HG03280 (cell line): ENCODE measurements at regions not wholly inside any gene's neighbourhood (a gene's known extent, or its start where the extent isn't known, plus 50 kb on each side); places are given as distances from the start of the nearest gene placed in this dataset.
"Not testable (repeated sequence)": the region's sequence is repeated elsewhere in the genome, so short reads cannot be mapped to it uniquely, and the experiment has no call there.

ENCODE experiments used
- ATAC-seq: cut with Tn5 transposase; IDR thresholded peaks from one replicate; pipeline ENCODE4 v1.9.1; 2021; ENCODE audit warnings: mild to moderate bottlenecking, moderate library complexity; ENCODE audit not compliant: unreplicated experiment

DNA sequence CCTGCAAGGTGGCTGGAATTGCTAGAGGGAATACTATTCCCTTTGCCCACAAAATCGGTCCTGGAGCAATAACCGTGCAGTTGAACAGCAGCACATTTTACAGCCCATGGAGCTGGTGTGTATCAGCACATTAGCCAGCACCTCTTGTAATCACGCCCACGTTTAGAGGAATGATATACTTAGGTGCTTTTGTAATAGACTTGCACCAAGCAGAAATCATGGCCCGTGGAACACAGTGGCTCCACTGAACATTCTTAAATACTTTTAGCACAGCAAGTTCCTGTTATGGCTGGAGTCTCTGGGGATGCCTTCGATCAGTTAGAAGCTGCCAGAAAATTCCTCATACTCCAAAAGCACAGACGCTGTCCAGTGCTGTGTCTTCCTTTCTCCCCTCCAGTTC lies 218.1 kb upstream of the FAM78B start:
- ATAC-seq: no peak

DNA sequence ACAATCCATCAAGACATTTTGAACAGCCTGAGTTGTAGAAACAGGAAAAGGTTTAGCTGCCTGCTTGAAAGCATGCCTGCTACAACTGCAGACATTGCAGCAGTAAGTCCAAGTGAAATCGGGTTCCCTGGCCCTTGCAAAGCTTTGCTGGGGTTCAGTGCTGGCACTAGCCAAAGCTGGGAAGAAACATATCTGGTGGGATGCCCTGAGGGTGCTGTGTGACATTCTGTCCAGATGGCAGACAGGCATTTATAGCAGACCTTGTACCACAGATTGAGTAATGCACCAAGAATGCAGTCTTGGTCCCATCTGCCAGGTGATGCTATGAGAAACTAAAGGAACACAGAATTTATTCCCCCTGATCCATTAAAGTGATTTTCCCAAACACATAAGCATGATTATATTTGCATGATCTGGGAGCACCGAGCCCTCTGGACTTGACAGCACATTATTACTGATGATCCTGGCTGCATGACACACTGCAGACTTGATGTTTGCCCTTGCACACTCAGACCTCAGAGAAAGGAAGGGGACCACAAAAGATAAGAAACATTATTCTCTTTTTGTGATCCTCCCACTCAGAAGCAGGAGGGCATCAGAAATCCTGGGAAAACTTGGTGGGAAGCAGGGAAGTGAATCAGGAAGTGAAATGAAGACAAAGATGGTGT lies 223.7 kb upstream of the FAM78B start:
- ATAC-seq: no peak

DNA sequence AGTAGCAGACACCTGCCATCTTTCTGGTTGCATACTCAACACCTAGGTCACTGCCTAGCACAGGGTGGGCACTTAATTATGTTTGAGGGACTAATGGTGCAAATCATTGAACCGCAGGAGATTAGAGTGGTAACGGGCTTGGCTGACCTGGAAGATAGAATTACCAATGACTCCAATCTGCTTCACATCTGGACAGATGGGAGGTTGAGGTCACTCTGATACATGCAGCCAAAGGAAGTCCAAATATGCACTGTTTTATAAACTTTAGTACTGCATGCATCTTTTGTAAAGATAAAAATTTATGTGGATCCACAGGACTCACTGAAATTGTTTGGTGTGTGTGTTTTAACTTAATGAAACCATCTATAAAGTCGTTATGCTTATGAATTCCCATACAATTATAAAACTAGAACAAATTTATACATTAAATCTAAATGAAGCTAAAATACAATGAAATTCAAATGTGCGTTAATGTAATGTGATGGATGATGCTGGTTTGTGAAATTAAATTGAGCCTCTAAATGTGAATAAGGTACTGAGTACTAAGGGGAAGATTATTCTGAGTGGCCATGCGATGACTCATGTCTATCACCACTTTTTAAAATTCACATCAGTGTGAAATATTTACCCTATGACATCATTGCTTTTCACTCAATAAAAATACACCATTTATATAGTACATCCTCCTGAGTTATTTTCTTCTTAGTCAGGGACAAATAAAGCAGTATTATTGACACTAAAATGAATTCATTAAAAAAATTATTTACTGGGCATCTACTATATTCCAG lies 224.7 kb upstream of the FAM78B start:
- ATAC-seq: no peak

DNA sequence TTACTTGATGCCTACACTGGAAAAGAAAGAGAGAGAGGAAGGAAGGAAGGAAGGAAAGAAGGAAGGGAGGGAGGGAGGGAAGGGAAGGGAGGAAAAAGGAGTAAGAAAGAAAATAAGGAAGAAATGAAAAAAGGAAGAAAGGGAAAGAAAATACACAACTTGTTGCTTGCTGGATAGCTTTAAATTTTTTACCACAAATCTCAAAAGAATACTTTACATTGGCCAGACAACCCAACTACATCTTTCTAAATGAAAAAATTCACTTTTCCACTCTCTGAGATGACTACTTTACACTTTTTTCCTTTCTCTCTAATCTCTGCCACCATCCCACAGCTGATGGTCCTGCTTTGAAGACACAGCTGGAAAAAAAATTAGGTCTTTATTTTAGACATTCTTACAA lies 228.9 kb upstream of the FAM78B start:
- ATAC-seq: no peak

DNA sequence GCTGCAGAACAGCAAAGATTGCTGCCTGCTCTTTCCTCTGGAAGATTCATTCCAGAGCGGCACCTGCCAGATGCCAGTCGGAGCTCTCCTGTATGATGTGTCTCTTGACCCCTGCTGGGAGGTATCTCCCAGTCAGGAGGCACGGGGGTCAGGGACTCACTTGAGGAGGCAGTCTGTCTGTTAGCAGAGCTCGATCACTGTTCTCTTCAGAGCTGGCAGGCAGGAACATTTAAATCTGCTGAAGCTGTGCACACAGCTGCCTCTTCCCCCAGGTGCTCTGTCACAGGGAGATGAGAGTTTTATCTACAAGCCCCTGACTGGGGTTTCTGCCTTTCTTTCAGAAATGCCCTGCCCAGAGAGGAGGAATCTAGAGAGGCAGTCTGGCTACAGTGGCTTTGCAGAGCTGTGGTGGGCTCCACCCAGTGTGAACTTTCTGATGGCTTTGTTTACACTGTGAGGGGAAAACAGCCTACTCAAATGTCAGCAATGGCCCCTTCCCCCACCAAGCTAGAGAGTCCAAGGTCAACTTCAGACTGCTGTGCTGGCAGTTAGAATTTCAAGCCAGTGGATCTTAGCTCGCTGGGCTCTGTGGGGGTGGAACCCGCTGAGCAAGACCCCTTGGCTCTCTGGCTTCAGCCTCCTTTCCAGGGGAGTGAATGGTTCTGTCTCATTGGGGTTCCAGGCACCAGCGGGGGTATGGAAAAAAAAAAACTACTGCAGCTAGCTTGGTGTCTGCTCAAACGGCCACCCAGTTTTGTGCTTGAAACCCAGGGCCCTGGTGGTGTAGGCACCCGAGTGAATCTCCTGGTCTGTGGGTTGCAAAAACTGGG lies 242.7 kb upstream of the FAM78B start:
- not testable (repeated sequence) for ATAC-seq

DNA sequence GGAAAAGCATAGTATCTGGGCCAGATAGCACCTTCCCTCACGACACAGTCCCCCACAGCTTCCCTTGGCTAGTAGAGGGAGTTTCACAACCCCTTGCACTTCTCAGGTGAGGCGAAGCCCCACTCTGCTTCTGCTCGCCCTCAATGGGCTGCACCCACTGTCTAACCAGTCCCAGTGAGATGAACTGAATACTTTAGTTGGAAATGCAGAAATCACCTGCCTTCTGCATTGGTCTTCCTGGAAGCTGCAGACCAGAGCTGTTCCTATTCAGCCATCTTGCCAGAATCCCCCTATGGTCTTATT lies 243.2 kb upstream of the FAM78B start:
- no peak for ATAC-seq

DNA sequence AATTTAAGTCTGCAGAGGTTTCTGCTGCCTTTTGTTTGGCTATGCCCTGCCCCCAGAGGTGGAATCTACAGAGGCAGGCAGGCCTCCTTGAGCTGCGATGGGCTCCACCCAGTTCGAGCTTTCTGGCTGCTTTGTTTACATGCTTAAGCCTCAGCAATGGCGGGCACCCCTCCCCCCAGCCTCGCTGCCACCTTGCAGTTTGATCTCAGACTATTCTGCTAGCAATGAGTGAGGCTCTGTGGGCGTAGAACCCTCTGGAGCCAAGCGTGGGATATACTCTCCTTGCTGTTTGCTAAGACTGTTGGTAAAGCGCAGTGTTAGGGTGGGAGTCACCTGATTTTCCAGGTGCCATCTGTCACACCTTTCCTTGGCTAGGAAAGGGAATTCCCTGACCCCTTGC lies 250.0 kb upstream of the FAM78B start:
- ATAC-seq: not testable (repeated sequence)

DNA sequence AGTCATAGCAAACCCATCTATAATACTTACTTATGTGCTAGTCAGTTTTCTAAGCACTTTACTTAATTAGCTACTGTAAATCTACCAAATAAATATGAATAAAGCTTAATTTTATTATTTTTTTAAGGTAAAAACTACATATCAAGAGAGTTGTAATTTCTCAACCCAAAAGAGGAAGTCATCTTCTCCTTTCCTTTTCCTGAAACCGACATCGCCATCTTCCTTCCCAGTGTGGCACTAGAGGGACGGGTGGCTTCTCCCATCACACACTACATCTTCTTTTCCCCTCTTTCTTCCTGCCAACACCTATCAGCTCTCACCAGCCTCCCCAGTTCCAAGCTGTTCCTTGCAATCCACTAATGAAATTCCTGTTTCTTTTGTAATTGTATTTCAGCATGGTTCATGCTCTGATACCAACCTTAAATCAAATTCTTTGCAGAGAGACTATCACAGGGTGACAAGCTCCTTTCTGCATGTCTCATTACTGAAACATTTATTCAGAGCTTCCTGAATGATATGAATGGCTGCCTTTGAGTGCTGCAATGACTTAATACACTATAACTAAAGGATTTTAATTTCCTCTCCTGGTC lies 251.6 kb upstream of the FAM78B start:
- ATAC-seq: no peak

DNA sequence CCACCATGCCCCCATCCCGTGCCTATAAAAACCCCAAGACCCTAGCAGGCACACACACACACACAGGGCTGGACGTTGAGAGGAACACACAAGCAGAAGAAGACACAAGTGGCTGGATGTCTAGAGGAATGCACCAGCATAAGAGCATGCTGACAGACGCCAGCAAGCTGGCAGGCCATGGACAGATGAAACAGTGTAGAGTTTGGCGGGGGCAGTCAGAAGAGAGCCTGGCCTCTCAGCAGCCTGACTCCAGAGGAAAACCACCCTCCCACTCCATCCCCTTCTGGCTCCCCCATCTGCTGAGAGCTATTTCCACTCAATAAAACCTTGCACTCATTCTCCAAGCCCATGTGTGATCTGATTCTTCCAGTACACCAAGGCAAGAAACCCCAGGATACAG lies 255.8 kb upstream of the FAM78B start:
- ATAC-seq: not testable (repeated sequence)

DNA sequence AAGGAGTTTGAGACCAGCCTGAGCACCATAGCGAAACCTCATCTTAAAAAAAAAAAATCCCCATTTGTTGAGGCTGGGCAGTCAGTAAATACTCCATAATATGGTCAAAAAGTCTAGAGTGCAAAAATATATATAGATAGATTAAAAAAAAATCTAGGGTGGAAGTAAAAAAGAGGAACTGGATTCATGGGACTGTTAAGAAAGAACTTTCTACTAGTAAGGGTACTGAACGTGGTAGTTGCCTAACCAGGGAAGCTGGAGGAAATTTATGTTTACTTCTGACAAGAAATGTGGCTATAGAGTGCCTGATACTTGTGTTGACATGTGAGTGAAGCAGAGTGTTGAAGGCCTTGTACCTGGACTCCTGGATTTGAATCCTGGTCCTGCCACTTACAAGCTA lies 265.9 kb upstream of the FAM78B start:
- ATAC-seq: no peak

DNA sequence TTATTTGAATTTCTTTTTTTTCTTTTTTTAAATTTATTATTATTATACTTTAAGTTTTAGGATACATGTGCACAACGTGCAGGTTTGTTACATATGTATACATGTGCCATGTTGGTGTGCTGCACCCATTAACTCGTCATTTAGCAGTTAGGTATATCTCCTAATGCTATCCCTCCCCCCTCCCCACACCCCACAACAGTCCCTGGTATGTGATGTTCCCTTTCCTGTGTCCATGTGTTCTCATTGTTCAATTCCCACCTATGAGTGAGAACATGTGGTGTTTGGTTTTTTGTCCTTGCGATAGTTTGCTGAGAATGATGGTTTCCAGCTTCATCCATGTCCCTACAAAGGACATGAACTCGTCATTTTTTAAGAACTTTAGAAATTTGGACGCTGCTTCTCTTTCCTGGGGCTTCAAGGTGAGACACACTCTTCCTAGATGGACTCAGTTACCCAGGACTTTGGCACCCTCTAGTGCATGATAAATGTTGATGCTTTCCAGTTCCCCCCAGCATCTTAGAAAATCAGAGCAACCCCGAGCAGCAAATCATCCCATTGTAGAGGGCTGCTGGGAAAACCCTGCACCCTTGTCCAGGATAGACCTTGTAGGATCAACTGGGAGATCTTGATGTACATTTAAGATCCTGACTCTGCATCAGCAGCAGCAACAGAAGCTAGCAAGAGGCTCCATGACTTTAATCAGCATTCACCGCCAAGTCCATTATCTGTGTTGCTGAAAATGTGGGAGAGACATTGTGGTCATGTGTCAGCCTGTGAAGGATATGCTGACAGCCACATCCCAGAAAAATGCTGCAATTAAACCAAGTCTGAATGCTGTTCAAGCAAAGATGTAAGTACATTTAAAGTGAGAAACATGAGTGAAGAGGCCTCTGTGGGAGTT lies 266.9 kb upstream of the FAM78B start:
- ATAC-seq: not testable (repeated sequence)

DNA sequence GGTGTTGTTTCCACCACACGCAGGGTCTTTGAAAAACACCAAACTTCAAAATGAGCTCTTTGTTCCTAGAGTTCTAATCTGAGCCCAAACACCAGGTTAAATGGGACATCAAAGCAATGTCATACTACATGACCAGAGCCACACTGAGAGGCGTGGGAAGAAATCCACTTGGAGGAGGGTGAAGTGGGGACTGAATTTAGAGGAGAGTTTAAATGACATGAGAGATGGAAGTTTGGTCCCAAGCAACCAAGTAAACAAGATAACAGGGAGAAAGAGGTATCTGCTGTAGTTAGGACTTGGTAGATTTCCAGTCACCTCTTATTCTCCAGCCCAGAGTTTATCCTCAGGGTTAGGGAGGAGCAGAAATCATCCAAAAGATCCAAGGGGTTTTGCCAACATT lies 290.9 kb upstream of the FAM78B start:
- no peak for ATAC-seq

DNA sequence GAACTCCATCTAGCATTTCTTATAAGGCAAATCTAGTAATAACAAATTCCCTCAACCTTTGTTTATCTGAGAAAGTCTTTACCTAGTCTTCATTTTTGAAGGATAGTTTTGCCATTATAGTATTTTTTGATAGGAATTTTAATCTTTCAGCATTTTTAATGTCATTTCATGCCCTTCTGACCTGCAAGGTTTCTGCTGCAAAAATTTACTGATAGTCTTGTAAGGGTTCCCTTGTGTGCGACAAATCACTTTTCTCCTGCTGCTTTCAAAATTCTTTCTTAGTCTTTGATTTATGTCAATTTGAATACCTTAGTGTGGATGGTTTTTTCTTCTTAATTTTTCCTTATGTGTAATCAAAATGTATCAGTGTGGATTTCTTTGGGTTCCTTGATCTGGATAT lies 297.5 kb upstream of the FAM78B start:
- ATAC-seq: no peak

DNA sequence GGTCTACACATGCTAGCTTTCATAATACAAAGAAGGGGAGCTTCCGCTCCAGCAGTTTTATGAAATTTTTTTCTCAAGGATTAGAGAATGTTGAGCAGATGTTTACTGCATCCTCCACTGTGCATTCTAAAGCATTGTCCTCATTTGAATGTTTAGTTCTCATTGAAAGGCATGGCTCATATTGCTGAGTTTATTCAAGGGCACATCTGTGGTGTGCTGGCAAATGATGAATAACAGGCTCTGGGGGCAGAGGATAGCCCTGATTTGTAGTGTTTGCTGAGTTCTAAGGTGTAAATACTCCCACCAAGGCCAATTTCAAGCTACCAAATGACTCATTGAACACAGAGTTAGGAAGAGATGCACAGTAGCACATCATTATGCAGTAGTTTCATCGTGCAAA lies 303.2 kb upstream of the FAM78B start:
- ATAC-seq: no peak

DNA sequence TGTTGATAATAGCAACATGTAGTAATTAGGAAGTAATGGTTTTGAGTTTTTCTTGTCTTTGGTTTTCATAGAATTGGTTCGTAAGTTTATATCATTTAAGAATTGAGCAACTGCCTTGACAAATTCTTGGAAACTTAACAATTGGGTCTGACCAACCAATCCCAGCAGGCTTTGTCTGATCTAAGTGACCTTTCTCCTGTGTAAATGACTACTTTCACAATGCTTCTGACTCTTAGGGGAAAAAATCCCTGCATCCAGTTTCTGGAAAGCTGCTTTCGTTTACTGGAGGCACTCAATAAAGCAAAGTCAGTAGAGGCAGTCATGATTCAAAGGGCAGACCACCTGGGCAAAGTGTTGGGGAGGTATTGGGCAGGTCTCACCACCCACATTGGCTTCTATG lies 303.6 kb upstream of the FAM78B start:
- no peak for ATAC-seq

DNA sequence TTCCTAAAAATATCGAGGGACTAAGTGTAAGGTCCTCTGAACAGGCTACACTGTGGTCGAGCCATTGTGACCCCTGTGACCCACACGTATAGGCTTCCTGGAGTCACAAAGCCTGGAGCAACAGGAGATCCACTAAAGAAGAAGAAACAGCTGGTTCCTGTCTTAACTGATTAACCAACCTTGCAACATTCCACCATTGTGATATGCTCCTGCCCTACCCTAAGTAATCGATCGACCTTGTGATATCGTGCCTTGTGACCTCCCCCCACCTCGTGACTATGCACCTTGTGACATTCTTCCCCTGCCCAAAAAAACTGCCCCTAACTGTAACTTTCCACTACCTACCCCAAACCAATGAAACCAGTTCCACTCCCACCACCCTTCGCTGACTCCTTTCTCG lies 304.6 kb upstream of the FAM78B start:
- no peak for ATAC-seq

DNA sequence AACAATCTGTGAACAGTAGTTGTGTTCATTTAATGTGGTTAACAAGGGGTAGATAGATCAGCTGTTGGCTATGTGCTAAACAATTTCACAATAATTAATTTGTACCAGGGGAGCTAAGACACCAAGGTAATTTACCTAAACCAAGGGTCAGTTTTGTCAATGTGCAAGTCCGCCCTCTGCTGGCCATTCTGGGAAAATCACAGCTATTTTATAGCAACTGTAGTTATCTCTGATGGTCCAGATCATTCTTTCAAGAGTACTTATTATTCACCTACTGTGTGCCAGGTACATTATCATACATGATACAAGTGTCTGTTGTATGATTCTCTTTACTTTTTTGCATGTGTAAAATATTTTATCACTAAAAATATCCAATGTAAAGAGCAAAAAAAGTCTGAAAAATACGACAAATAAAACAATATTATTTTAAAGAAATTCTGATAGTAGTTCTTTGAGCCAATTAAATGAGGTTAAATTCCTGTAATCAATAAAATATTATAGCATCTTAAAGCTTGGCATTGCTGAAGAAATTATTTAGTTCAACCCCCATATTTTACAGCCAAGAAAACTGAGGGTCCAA lies 312.3 kb upstream of the FAM78B start:
- peak; percentile 69 for ATAC-seq

DNA sequence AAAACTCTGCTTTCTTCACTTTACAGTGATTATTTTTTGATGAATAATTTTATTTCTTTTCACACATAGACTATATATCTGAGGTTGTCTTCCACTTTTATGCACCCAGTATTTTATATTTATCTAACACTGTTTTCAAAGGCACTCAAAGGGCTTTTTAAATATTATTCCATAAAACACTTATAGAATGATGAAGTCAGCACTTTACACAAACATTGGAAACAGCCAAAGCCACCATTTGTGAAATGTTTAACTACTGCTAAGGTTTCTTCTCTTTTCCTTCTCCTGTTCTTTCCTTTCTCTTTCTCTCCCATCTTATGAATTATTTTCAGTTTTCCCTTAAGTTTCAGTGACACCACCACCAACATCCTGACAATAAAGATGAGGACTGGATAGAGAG lies 317.7 kb upstream of the FAM78B start:
- ATAC-seq: no peak

DNA sequence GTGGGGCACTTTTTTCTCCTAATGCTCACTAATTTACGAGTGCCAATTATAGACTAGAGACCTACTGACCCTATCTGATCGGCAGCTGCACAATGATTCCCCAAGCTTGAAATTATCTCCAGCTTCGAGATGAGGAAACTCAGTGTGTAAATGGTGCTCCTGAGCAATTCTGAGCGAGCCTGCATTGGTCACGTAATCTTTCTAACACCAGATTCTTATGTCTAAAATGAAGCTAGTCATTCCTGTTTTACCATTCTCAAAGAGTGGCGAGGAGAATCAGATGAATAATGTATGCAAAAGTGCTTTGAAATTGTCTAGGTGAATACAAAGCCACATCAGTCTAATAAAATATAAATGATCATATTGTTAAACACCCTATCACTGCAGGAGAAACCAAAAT lies 318.1 kb upstream of the FAM78B start:
- ATAC-seq: no peak

DNA sequence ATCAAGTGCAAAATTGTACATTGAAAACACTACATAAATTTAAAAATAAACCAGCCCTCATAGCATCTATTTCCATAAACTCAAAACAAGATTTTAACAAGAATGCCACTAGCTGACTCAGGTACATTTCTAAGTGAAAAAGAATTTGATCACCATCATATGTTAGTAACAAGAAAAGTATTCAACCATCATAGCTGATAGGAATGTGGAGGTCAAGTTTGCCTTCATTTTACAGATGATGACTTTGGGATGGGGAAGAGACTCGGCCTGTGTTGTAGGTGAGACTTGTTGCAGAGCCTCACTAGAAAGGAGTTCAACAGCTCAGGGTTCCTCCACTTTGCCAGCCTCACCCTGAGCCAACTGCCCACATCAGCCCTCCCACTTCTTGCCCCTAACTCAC lies 318.8 kb upstream of the FAM78B start:
- no peak for ATAC-seq
